HG03575 (cell line): ENCODE measurements at regions not wholly inside any gene's neighbourhood (a gene's known extent, or its start where the extent isn't known, plus 50 kb on each side); places are given as distances from the start of the nearest gene placed in this dataset.

ENCODE experiments used
- ATAC-seq: cut with Tn5 transposase; IDR thresholded peaks from one replicate; pipeline ENCODE4 v1.9.1; 2021; ENCODE audit not compliant: unreplicated experiment, insufficient number of reproducible peaks, low FRiP score; ENCODE audit errors: extremely low read depth

- no peak for ATAC-seq
Measured at GRCh38 chr2:6730003-6730402, 135.7 kb downstream of the CMPK2 start.

GRCh38 chr2:6730649-6731532 is 134.8 kb downstream of the CMPK2 start:
- ATAC-seq, result no peak

- ATAC-seq, result no peak
Measured at GRCh38 chr2:6739547-6739946, 126.2 kb downstream of the CMPK2 start.

- no peak for ATAC-seq
Measured at GRCh38 chr2:6741229-6741628, 124.5 kb downstream of the CMPK2 start.

- no peak for ATAC-seq
Measured at GRCh38 chr2:6744038-6744437, 121.7 kb downstream of the CMPK2 start.

GRCh38 chr2:6747433-6747832 is 118.3 kb downstream of the CMPK2 start:
- no peak for ATAC-seq

GRCh38 chr2:6748406-6749067 is 117.2 kb downstream of the CMPK2 start:
- no peak for ATAC-seq

- no peak for ATAC-seq
Measured at GRCh38 chr2:6749962-6750361, 115.7 kb downstream of the CMPK2 start.

- no peak for ATAC-seq
Measured at GRCh38 chr2:6750411-6751158, 115.1 kb downstream of the CMPK2 start.

GRCh38 chr2:6754419-6754818 is 111.3 kb downstream of the CMPK2 start:
- ATAC-seq, result no peak

GRCh38 chr2:6755456-6755855 is 110.3 kb downstream of the CMPK2 start:
- no peak for ATAC-seq

GRCh38 chr2:6757215-6757614 is 108.5 kb downstream of the CMPK2 start:
- no peak for ATAC-seq

- no peak for ATAC-seq
Measured at GRCh38 chr2:6759689-6760088, 106.0 kb downstream of the CMPK2 start.

- no peak for ATAC-seq
Measured at GRCh38 chr2:6760132-6760531, 105.6 kb downstream of the CMPK2 start.

GRCh38 chr2:6764968-6765723 is 100.6 kb downstream of the CMPK2 start:
- ATAC-seq, result no peak

GRCh38 chr2:6769346-6769745 is 96.4 kb downstream of the CMPK2 start:
- no peak for ATAC-seq

GRCh38 chr2:6770006-6770405 is 95.7 kb downstream of the CMPK2 start:
- ATAC-seq, result no peak

- ATAC-seq, result no peak
Measured at GRCh38 chr2:6771634-6772611, 93.8 kb downstream of the CMPK2 start.
